Upper lobe of left lung (tissue), 6 donors: ENCODE measurements at regions not wholly inside any gene's neighbourhood (a gene's known extent, or its start where the extent isn't known, plus 50 kb on each side); places are given as distances from the start of the nearest gene placed in this dataset.
A peak's percentile ranks its signal among the peaks of the same experiment; 100 is the strongest.

Experiments used
- ATAC-seq, 2 donors: fragments of 200-7000 bp; cut with Tn5 transposase; one replicate each; pipeline ENCODE4 v1.9.1; 2022; ENCODE audit warnings: mild to moderate bottlenecking in 2 of 2, moderate library complexity in 2 of 2; ENCODE audit not compliant: low FRiP score in 2 of 2
- DNase-seq, 2 donors: peaks; one replicate each; pipeline ENCODE4 v3.0.0-alpha.2; 2019 to 2020
- H3K27ac ChIP-seq, 4 donors: fragments of 200-600 bp; sonication (generic); one replicate each; pipeline ENCODE4 v1.5.1; 2016 to 2019
- H3K27me3 ChIP-seq, 4 donors: fragments of 200-600 bp; sonication (generic); one replicate each; pipeline ENCODE4 v1.5.1; 2017 to 2019
- H3K36me3 ChIP-seq, 4 donors: fragments of 200-600 bp; sonication (generic); one replicate each; pipeline ENCODE4 v1.5.1; 2016 to 2019
- H3K4me1 ChIP-seq, 4 donors: fragments of 200-600 bp; sonication (generic); one replicate each; pipeline ENCODE4 v1.5.1; 2018 to 2019
- H3K4me3 ChIP-seq, 4 donors: fragments of 200-600 bp; sonication (generic); one replicate each; pipeline ENCODE4 v1.5.1; 2017 to 2019; ENCODE audit warnings: mild to moderate bottlenecking in 2 of 4, moderate library complexity in 1 of 4
- H3K9me3 ChIP-seq, 4 donors: fragments of 200-600 bp; sonication (generic); one replicate each; pipeline ENCODE4 v1.5.1; 2018 to 2019
- CTCF ChIP-seq, 6 experiments: fragments of 450-650 bp in 4 of 6; fragments of 200-600 bp in 2 of 6; sonication (generic) in 2 of 6; IDR thresholded peaks; one replicate each; pipeline ENCODE4 v1.5.1; 2016 to 2019; ENCODE audit warnings: antibody characterized with exemption in 6 of 6
- EP300 ChIP-seq, 4 donors: sonication (generic); formaldehyde crosslinking; IDR thresholded peaks; one replicate each; pipeline ENCODE4 v1.5.1; 2017; ENCODE audit warnings: antibody characterized with exemption in 4 of 4, control low read depth in 2 of 4
- POLR2A ChIP-seq, 4 donors: fragments of 450-650 bp; IDR thresholded peaks; one replicate each; pipeline ENCODE4 v1.5.1; 2016 to 2017; ENCODE audit warnings: antibody characterized with exemption in 4 of 4, mild to moderate bottlenecking in 2 of 4
- POLR2AphosphoS5 ChIP-seq, 2 donors: sonication (generic); formaldehyde crosslinking; IDR thresholded peaks; one replicate each; pipeline ENCODE4 v1.5.1; 2017; ENCODE audit warnings: antibody characterized with exemption in 2 of 2
- WGBS, 2 donors: methylation state at CpG; one replicate each; pipeline ENCODE4 v1.1.5; 2017 to 2018; 5-methylcytosine and 5-hydroxymethylcytosine counted together
- donor health status: DM: no; HTN: no; CAD: no; lungs with moderate emphysema.
- donor health status: DM: no; HTN: yes; CAD: no; lungs with severe emphysema.

- Histone ChIP-seq H3K27me3 (no peaks in the 10 kb centered on the region), H3K4me1 (no peaks in the 10 kb centered on the region), H3K9me3 (no peaks in the 10 kb centered on the region), H3K36me3 (no peaks in the 10 kb centered on the region), H3K4me3 (no peak overlapping the region), H3K27ac (no peak overlapping the region)
- ATAC-seq (no peak), DNase-seq (no peak)
- TF ChIP-seq POLR2AphosphoS5 (IDR thresholded peaks at IDR 0.05) (no peak), EP300 (IDR thresholded peaks at IDR 0.05) (no peak), POLR2A (IDR thresholded peaks at IDR 0.05) (no peak), CTCF (IDR thresholded peaks at IDR 0.05) (no peak)
- 69 to 83% methylated on average over 3 to 7 of the region's 7 CpGs for WGBS, 2 donors
These were observed 315.0 kb downstream of the DHX35 start for GRCh38 chr20:39277185-39277584.

GRCh38 chr20:39270837-39271604, 308.9 kb downstream of the DHX35 start:
- Histone ChIP-seq H3K36me3 (no peaks in the 10 kb centered on the region), H3K4me3 (no peak overlapping the region), H3K27me3 (no peaks in the 10 kb centered on the region), H3K9me3 (no peaks in the 10 kb centered on the region), H3K4me1 (peaks cover 0 to 10% (median 4%) of the 10 kb centered on the region in 4 donors), H3K27ac (no peak overlapping the region)
- DNase-seq (no peak), ATAC-seq (no peak)
- TF ChIP-seq POLR2AphosphoS5 (IDR thresholded peaks at IDR 0.05) = peak in 1 of 2 donors; percentile 21
- no peak for TF ChIP-seq EP300 (IDR thresholded peaks at IDR 0.05)
- 42 to 51% methylated on average over 8 to 10 of the region's 10 CpGs for WGBS, 2 donors

GRCh38 chr20:39269493-39270217, 307.5 kb downstream of the DHX35 start:
- no peak for DNase-seq
- Histone ChIP-seq H3K27me3 (no peaks in the 10 kb centered on the region), H3K4me1 (peaks cover 0 to 10% (median 4%) of the 10 kb centered on the region in 4 donors), H3K4me3 (no peak overlapping the region), H3K27ac (no peak overlapping the region), H3K36me3 (no peaks in the 10 kb centered on the region), H3K9me3 (no peaks in the 10 kb centered on the region)
- 47% methylated on average over 1 of the region's 1 CpG; no CpG with 5 or more reads in 1 of the 2 donors for WGBS, 2 donors
- TF ChIP-seq EP300 (IDR thresholded peaks at IDR 0.05) (no peak), POLR2AphosphoS5 (IDR thresholded peaks at IDR 0.05) (no peak), CTCF (IDR thresholded peaks at IDR 0.05) (no peak), POLR2A (IDR thresholded peaks at IDR 0.05) (no peak)
- ATAC-seq = no peak

- DNase-seq = peak; percentile 24 to 57
- peak; percentile 63 to 83 (median 79) for TF ChIP-seq CTCF (IDR thresholded peaks at IDR 0.05)
- no peak for TF ChIP-seq POLR2AphosphoS5 (IDR thresholded peaks at IDR 0.05)
- Histone ChIP-seq H3K27me3 (no peaks in the 10 kb centered on the region), H3K36me3 (no peaks in the 10 kb centered on the region), H3K27ac (no peak overlapping the region), H3K4me3 (no peak overlapping the region), H3K9me3 (no peaks in the 10 kb centered on the region), H3K4me1 (peaks cover 0 to 10% (median 4%) of the 10 kb centered on the region in 4 donors)
- 52 to 54% methylated on average over 6 to 7 of the region's 7 CpGs for WGBS, 2 donors
- ATAC-seq = peak; percentile 48 to 74
These were observed 306.9 kb downstream of the DHX35 start for GRCh38 chr20:39268981-39269461.

GRCh38 chr20:39268491-39268951, 306.4 kb downstream of the DHX35 start:
- ATAC-seq = no peak
- DNase-seq = peak in 1 of 2 donors; percentile 37
- 56 to 73% methylated on average over 8 to 9 of the region's 9 CpGs for WGBS, 2 donors
- H3K9me3 ChIP-seq = no peaks in the 10 kb centered on the region
- H3K36me3 ChIP-seq = no peaks in the 10 kb centered on the region
- no peak for TF ChIP-seq POLR2A (IDR thresholded peaks at IDR 0.05)
- TF ChIP-seq POLR2AphosphoS5 (IDR thresholded peaks at IDR 0.05) = no peak
- TF ChIP-seq EP300 (IDR thresholded peaks at IDR 0.05) = no peak
- TF ChIP-seq CTCF (IDR thresholded peaks at IDR 0.05) = no peak
- H3K27me3 ChIP-seq = no peaks in the 10 kb centered on the region
- peaks cover 0 to 10% (median 4%) of the 10 kb centered on the region in 4 donors for H3K4me1 ChIP-seq
- H3K27ac ChIP-seq = no peak overlapping the region
- H3K4me3 ChIP-seq = no peak overlapping the region
